Suprapubic skin (tissue), 4 donors: ENCODE measurements at regions not wholly inside any gene's neighbourhood (a gene's known extent, or its start where the extent isn't known, plus 50 kb on each side); places are given as distances from the start of the nearest gene placed in this dataset.

Experiments used
- CTCF ChIP-seq, 2 donors: fragments of 200-600 bp in 1 of 2; fragments of 450-650 bp in 1 of 2; sonication (generic) in 1 of 2; IDR thresholded peaks; one replicate each; pipeline ENCODE4 v1.5.1; 2016 to 2019; ENCODE audit warnings: antibody characterized with exemption in 2 of 2, mild to moderate bottlenecking in 1 of 2, moderate library complexity in 1 of 2
- POLR2A ChIP-seq, 2 donors: fragments of 450-650 bp; IDR thresholded peaks; one replicate each; pipeline ENCODE4 v1.6.1; 2017; ENCODE audit warnings: antibody characterized with exemption in 2 of 2, mild to moderate bottlenecking in 2 of 2, moderate library complexity in 2 of 2
- POLR2AphosphoS5 ChIP-seq, 3 donors: sonication (generic); formaldehyde crosslinking; IDR thresholded peaks; one replicate each; pipeline ENCODE4 v1.6.1; 2017; ENCODE audit warnings: antibody characterized with exemption in 3 of 3

GRCh38 chr10:130985158-130985753 lies 326.3 kb downstream of the TCERG1L start:
- TF ChIP-seq CTCF (IDR thresholded peaks at IDR 0.05) (no peak), POLR2A (IDR thresholded peaks at IDR 0.05) (no peak), POLR2AphosphoS5 (IDR thresholded peaks at IDR 0.05) (no peak)
